ENCODE measurements at regions not wholly inside any gene's neighbourhood (a gene's known extent, or its start where the extent isn't known, plus 50 kb on each side); places are given as distances from the start of the nearest gene placed in this dataset.

DNA sequence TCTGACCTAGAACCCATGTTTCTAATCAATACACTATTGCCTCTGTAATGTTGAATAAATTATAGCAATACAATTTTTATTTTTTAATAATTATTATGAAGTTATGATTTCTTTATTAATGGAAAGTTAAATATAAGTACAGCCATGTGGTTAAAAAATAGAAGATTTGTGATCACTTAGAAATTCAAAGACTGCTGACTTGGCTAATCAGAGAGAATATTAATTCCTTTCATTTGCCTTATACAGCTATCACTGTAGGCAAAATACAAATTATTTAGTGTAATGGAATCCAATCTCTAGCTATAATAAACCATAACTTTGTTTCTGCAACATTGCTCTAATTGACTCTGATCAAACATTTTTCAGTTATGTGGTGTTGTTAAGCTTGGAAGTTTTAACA lies 255.0 kb upstream of the TAS2R1 start:
- TF ChIP-seq, protein P1, sequence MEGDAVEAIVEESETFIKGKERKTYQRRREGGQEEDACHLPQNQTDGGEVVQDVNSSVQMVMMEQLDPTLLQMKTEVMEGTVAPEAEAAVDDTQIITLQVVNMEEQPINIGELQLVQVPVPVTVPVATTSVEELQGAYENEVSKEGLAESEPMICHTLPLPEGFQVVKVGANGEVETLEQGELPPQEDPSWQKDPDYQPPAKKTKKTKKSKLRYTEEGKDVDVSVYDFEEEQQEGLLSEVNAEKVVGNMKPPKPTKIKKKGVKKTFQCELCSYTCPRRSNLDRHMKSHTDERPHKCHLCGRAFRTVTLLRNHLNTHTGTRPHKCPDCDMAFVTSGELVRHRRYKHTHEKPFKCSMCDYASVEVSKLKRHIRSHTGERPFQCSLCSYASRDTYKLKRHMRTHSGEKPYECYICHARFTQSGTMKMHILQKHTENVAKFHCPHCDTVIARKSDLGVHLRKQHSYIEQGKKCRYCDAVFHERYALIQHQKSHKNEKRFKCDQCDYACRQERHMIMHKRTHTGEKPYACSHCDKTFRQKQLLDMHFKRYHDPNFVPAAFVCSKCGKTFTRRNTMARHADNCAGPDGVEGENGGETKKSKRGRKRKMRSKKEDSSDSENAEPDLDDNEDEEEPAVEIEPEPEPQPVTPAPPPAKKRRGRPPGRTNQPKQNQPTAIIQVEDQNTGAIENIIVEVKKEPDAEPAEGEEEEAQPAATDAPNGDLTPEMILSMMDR (IDR thresholded peaks at IDR 0.05): no peak
- TF ChIP-seq EZH2 (IDR thresholded peaks at IDR 0.05; ENCODE audit: borderline replicate concordance, insufficient read depth, low read depth, low read length, poor library complexity, severe bottlenecking): no peak

Measured in B cell (primary cell).